CD4-positive, alpha-beta T cell treated with Interleukin-15 for 1 hour (primary cell): ENCODE measurements at regions not wholly inside any gene's neighbourhood (a gene's known extent, or its start where the extent isn't known, plus 50 kb on each side); places are given as distances from the start of the nearest gene placed in this dataset.

Experiments
- DNase-seq: peaks from one replicate; pipeline ENCODE4 v3.0.0-alpha.2; 2020

GRCh38 chr1:73635021-73635420 lies 563.0 kb downstream of the LRRIQ3 start:
- no peak for DNase-seq

GRCh38 chr1:73627723-73628122 lies 570.3 kb downstream of the LRRIQ3 start:
- no peak for DNase-seq

GRCh38 chr1:73626326-73626725 lies 571.6 kb downstream of the LRRIQ3 start:
- DNase-seq: no peak

GRCh38 chr1:73623946-73624345 lies 574.0 kb downstream of the LRRIQ3 start:
- no peak for DNase-seq

- no peak for DNase-seq
Measured at GRCh38 chr1:73617145-73617544, 580.8 kb downstream of the LRRIQ3 start.

- no peak for DNase-seq
Measured at GRCh38 chr1:73611681-73612080, 586.3 kb downstream of the LRRIQ3 start.

GRCh38 chr1:73604739-73605138 lies 593.2 kb downstream of the LRRIQ3 start:
- no peak for DNase-seq

GRCh38 chr1:73604211-73604610 lies 593.8 kb downstream of the LRRIQ3 start:
- no peak for DNase-seq

- no peak for DNase-seq
Measured at GRCh38 chr1:73593804-73594203, 604.2 kb downstream of the LRRIQ3 start.

- no peak for DNase-seq
Measured at GRCh38 chr1:73593364-73593763, 604.6 kb downstream of the LRRIQ3 start.

- no peak for DNase-seq
Measured at GRCh38 chr1:73587080-73587479, 610.9 kb downstream of the LRRIQ3 start.

GRCh38 chr1:73577206-73577605 lies 620.8 kb downstream of the LRRIQ3 start:
- no peak for DNase-seq

GRCh38 chr1:73576083-73576482 lies 621.9 kb downstream of the LRRIQ3 start:
- DNase-seq: no peak

- DNase-seq: no peak
Measured at GRCh38 chr1:73564294-73564693, 633.7 kb downstream of the LRRIQ3 start.

- DNase-seq: no peak
Measured at GRCh38 chr1:73556270-73556669, 641.7 kb downstream of the LRRIQ3 start.

GRCh38 chr1:73537400-73537799 lies 660.6 kb downstream of the LRRIQ3 start:
- no peak for DNase-seq

GRCh38 chr1:73517603-73518191 lies 680.3 kb downstream of the LRRIQ3 start:
- DNase-seq: no peak

- DNase-seq: no peak
Measured at GRCh38 chr1:73516451-73516850, 681.5 kb downstream of the LRRIQ3 start.

- no peak for DNase-seq
Measured at GRCh38 chr1:73511038-73511437, 686.9 kb downstream of the LRRIQ3 start.

GRCh38 chr1:73500154-73500553 lies 697.8 kb downstream of the LRRIQ3 start:
- no peak for DNase-seq

- DNase-seq: no peak
Measured at GRCh38 chr1:73499671-73500070, 698.3 kb downstream of the LRRIQ3 start.

GRCh38 chr1:73491621-73492020 lies 706.4 kb downstream of the LRRIQ3 start:
- DNase-seq: no peak

GRCh38 chr1:73475316-73475870 lies 722.6 kb downstream of the LRRIQ3 start:
- DNase-seq: no peak

- no peak for DNase-seq
Measured at GRCh38 chr1:73472810-73473209, 725.2 kb downstream of the LRRIQ3 start.

GRCh38 chr1:73467731-73468130 lies 730.2 kb downstream of the LRRIQ3 start:
- no peak for DNase-seq
